ENCODE measurements at regions not wholly inside any gene's neighbourhood (a gene's known extent, or its start where the extent isn't known, plus 50 kb on each side); places are given as distances from the start of the nearest gene placed in this dataset.
"Not testable (repeated sequence)": the region's sequence is repeated elsewhere in the genome, so short reads cannot be mapped to it uniquely, and the experiment has no call there.

GRCh38 chrX:65883556-65883955 is 156.3 kb downstream of the VSIG4 start:
- DNase-seq (ENCODE audit: low read depth in 2 of 2): no peak

- DNase-seq (ENCODE audit: low read depth in 2 of 2): no peak
These were observed 159.7 kb downstream of the VSIG4 start for GRCh38 chrX:65879977-65880799.

- no peak for DNase-seq (ENCODE audit: low read depth in 2 of 2)
These were observed 161.4 kb downstream of the VSIG4 start for GRCh38 chrX:65878456-65878855.

GRCh38 chrX:65877953-65878352 is 161.9 kb downstream of the VSIG4 start:
- DNase-seq (ENCODE audit: low read depth in 2 of 2): no peak

- not testable (repeated sequence) for DNase-seq (ENCODE audit: low read depth in 2 of 2)
These were observed 164.3 kb downstream of the VSIG4 start for GRCh38 chrX:65875614-65876013.

GRCh38 chrX:65874765-65875164 is 165.1 kb downstream of the VSIG4 start:
- no peak for DNase-seq (ENCODE audit: low read depth in 2 of 2)

- no peak for DNase-seq (ENCODE audit: low read depth in 2 of 2)
These were observed 165.8 kb downstream of the VSIG4 start for GRCh38 chrX:65874110-65874509.

- DNase-seq (ENCODE audit: low read depth in 2 of 2): no peak
These were observed 166.5 kb downstream of the VSIG4 start for GRCh38 chrX:65873385-65873784.

GRCh38 chrX:65871671-65872311 is 168.1 kb downstream of the VSIG4 start:
- no peak for DNase-seq (ENCODE audit: low read depth in 2 of 2)

GRCh38 chrX:65870544-65870943 is 169.3 kb downstream of the VSIG4 start:
- not testable (repeated sequence) for DNase-seq (ENCODE audit: low read depth in 2 of 2)

- no peak for DNase-seq (ENCODE audit: low read depth in 2 of 2)
These were observed 173.1 kb downstream of the VSIG4 start for GRCh38 chrX:65866773-65867172.

- DNase-seq (ENCODE audit: low read depth in 2 of 2): no peak
These were observed 173.7 kb downstream of the VSIG4 start for GRCh38 chrX:65866146-65866545.

GRCh38 chrX:65862638-65863037 is 177.2 kb downstream of the VSIG4 start:
- no peak for DNase-seq (ENCODE audit: low read depth in 2 of 2)

GRCh38 chrX:65859299-65859698 is 180.6 kb downstream of the VSIG4 start:
- DNase-seq (ENCODE audit: low read depth in 2 of 2): no peak

GRCh38 chrX:65854437-65854836 is 185.4 kb downstream of the VSIG4 start:
- DNase-seq (ENCODE audit: low read depth in 2 of 2): not testable (repeated sequence)

- not testable (repeated sequence) for DNase-seq (ENCODE audit: low read depth in 2 of 2)
These were observed 183.9 kb downstream of the MSN start for GRCh38 chrX:65851306-65851705.

GRCh38 chrX:65850821-65851220 is 183.4 kb downstream of the MSN start:
- not testable (repeated sequence) for DNase-seq (ENCODE audit: low read depth in 2 of 2)

GRCh38 chrX:65846974-65847373 is 179.5 kb downstream of the MSN start:
- DNase-seq (ENCODE audit: low read depth in 2 of 2): no peak

GRCh38 chrX:65841263-65841662 is 173.8 kb downstream of the MSN start:
- no peak for DNase-seq (ENCODE audit: low read depth in 2 of 2)

- no peak for DNase-seq (ENCODE audit: low read depth in 2 of 2)
These were observed 171.2 kb downstream of the MSN start for GRCh38 chrX:65838674-65839073.

GRCh38 chrX:65837875-65838549 is 170.6 kb downstream of the MSN start:
- no peak for DNase-seq (ENCODE audit: low read depth in 2 of 2)

GRCh38 chrX:65831268-65831667 is 163.8 kb downstream of the MSN start:
- DNase-seq (ENCODE audit: low read depth in 2 of 2): no peak

- no peak for DNase-seq (ENCODE audit: low read depth in 2 of 2)
These were observed 161.1 kb downstream of the MSN start for GRCh38 chrX:65828599-65828998.

All from stimulated activated CD4-positive, alpha-beta T cell treated with anti-CD3 and anti-CD28 coated beads, Interleukin-1b, Interleukin-23, amount 100 ng/mL, for 4 hours (primary cell).